ENCODE measurements at regions not wholly inside any gene's neighbourhood (a gene's known extent, or its start where the extent isn't known, plus 50 kb on each side); places are given as distances from the start of the nearest gene placed in this dataset.

DNA sequence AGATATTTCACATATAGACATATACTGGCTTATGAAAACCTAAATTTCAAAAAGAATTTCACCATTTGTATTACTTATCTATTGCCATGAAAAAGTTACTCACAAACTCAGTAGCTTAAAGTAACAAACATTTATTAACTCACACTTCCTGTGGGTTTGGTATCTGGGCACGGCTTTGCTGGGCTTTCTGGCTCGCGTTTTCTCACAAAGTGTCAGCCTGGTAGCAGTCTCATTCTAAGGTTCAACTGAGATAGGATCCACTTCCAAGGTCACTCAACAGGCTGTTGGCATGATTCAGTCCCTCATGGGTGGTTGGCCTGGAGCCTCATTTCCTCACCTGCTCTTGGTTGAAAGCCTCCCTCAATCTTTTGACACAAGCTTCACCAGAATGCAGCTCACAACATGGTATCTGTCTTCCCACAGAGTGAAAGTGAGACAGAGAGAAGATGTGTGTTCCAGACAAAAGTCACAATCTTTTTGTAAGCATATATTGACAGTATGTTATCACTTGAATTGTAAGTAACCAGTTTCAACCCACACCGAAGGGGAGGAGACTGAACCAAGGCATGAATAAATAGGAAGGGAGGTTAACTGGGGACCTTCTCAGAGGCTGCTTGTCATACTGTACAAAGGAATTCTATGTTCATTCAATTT lies 1065.8 kb upstream of the SPRY2 start:
- TF ChIP-seq CTCF (IDR thresholded peaks at IDR 0.05): no peak
- TF ChIP-seq POLR2A (IDR thresholded peaks at IDR 0.05): no peak
